Activated T-cell treated with anti-CD3 and anti-CD28 coated beads for 48 hours (primary cell): ENCODE measurements at regions not wholly inside any gene's neighbourhood (a gene's known extent, or its start where the extent isn't known, plus 50 kb on each side); places are given as distances from the start of the nearest gene placed in this dataset.

Source experiments
- DNase-seq: peaks from one replicate; pipeline ENCODE4 v3.0.0-alpha.2; 2020; ENCODE audit warnings: low read depth

GRCh38 chr13:77423296-77423695 is 96.4 kb upstream of the MYCBP2 start:
- DNase-seq: no peak

GRCh38 chr13:77422724-77423123 is 95.8 kb upstream of the MYCBP2 start:
- DNase-seq: no peak

DNA sequence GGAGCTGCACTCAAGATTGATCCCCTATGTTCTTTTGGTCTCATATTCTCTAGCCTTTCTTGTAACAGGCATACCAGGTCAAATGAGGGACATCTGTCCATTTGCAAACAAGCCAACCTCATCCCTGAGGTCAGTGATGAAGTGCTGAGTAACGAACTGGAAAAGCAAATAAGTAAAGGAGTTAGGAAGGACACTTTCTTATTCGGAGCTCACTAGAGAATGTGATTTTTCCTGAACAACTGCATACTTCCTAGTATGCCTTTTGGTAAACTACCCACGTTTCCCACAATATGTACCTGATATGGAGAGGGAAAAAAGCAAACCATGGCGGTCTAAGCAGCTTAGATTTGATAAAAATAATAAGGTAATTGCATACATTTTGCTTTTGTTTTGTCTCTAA is 91.0 kb upstream of the MYCBP2 start:
- no peak for DNase-seq

DNA sequence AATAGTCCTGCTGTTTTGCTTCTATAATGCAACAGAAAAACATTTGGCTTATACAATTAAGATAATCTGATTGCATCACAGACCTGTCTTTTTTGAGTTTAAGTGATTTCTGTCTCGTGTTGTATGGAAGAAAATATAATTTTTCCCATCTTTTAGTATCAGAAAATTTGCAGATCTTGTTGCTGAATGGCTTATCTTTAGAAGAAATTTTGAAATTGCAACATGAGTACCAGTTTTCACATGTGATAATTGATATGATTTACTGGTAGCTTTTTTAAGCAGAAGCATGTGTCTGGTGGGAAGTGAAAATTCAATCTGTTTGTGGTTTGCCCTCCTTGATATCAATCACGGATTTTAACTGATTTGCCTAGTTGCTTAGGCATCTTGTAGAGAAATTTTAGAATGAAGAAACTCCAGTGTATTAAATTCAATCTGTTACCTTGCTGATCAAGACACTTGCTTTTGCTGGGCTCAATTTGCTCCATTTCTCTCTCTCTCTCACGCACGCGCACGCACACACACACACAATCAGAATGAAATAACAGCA is 89.8 kb upstream of the MYCBP2 start:
- DNase-seq: no peak

DNA sequence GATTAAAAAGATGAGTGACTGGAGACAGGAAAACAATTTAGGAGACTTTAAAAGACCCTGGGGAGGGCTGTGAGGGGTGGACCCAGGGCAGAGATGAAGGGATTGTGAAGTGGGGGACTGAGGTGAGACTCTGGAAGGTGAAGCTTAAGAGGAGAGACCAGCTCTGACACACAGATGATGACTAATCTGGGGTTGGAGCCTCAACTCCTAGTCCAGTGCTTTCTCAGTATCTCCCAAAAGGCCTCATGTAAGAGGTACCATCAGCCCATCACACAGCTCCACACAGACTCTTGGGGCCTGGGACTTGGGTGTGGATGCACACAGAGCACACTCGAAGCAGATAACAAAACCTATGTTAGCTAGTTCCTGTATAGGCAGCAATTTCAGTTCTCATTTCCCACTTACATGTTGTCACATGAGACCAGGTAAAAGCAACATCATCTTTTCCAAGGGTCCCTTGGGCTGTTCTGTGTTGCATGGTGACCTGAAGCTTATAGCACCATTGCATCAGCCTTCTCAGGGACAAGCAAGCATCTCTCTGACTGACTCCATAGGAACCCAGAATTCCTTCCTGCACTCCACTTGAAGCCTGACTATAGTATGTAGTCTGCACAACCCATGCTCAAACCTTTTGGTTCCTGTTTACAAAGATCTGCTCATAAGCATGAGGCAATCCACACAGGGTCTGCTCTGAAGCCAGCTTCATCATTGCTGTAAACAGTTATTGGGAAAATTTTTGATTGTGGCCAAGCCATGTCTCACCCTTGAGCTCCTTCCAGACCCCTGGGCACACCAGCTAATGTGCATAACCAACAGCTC is 88.6 kb upstream of the MYCBP2 start:
- no peak for DNase-seq

DNA sequence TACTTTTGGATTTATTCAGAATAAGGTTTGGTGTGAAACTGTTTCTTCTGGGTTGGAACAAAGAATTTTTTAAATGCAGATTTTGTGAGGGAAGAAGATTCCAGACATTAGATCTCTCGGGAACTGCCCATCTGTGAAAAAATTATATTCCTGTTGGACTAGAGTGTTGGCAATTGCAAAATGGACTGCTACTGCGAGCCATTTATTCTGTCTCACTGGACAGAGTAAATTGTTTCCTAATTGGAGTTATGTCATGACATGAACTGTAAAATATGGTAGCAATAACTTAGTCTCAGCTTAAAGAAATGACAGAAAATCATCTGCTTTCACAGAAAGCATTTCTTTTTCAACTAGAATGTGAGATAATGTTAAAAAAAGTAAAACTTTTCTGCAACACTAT is 86.0 kb upstream of the MYCBP2 start:
- DNase-seq: no peak

DNA sequence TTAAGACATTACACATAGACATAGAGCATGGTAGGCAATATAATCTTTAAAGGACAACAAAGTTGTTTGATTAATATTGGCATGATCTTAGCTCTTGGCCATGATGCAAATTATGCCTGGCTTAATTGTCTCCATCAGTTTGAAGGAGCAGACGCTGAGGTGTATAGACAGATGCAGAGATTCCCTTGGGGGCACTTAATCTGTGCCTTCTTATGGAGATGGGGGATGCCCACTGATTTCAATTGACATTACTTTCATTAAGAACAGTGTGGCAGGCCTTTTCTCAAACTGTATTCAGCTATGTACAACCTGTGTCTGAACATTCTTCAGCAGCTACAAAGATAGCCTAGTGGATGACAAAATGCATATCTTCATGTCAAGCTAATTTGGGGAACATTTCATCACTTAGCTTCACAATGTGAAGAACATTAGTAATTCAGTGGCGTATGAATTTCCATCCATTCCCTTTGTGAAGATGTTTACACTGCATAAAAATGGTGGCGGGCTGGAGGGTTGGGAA is 85.3 kb upstream of the MYCBP2 start:
- DNase-seq: no peak

DNA sequence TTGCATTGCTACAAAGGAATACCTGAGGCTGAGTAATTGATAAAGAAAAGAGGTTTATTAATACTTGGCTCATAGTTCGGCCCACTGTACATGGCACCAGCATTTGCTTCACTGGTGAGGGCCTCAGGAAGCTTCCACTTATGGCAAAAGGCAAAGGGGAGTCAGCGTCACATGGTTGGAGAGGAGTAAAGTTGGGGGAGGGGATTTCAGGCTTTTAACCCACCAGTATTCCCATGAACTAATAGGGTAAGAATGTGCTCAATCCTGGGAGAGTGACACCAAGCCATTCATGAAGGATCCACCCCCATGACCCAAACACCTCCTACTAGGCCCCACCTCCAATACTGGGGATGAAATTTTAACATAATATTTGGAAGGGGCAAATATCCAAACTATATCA is 82.5 kb upstream of the MYCBP2 start:
- no peak for DNase-seq

GRCh38 chr13:77406644-77407440 is 79.9 kb upstream of the MYCBP2 start:
- no peak for DNase-seq

DNA sequence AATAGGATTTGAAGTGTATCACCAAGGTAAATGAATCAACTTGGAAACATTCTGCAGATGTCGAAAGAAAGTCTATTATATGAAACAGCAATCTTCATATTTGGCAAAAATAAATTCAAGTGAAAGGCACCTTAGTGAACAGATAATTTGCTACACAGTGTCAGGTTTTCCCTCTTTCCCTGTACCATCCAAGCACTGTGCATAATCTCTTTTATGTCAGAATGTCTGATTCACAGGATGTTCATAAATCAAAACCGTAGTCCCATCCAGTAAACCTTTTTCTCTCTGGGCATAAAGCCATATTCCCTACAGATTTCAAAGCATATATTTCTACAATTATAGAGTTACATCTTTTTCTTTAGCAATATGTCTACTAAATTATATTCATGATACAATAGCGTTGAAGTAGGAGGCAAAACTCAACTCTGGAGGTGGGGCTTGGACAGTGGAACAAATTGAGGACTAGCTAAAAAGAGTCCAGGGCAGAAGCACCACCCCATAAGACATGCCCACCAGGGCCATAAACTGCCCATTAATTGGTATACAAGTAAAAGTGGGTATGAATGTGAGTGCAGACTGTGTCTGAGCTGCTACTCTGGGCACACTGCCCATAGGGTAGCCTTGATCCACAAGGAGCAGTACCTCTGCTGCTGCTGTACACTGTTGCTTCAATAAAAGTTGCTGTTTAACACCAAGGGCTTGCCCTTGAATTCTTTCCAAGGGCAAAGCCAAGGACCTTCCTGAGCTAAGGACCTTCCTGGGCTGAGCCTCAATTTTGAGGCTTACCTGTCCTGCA is 72.1 kb upstream of the MYCBP2 start:
- no peak for DNase-seq

DNA sequence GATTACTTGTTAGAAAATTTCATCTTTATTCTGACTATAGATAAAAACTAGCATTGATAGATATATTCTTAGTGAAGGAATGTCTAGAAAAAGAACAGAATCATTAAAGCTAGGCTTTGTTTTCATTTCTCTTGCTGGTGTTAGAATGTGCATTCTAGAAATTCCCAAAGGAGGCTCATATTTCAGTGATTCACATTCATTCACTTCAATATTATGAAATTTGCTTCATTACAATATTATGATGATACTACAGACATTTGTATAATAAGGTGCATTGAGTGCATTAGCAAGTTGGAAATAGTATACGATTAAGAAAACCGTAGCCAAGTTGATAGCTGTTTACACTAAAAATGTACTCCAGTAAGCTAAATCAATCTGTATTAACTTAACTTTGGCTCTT is 70.7 kb upstream of the MYCBP2 start:
- no peak for DNase-seq

DNA sequence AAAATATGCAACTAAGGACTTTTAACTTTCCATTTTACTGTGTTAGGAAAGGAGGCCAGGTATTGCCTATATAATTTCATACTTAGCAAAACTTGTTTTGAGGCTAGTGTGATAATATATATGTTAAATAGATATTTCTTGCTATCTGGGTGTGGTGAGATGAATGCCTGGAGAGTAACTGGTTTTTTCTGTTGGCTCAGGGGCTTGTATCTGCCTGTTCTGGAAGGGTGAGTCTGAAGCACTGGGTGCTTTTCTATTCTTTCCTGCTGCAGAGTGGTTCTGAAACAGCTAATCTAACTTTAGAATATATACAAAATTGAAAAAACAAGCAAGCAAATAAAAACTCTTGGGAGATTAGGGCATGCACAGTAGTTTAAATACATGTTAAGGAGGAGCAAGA is 64.6 kb upstream of the MYCBP2 start:
- DNase-seq: no peak

DNA sequence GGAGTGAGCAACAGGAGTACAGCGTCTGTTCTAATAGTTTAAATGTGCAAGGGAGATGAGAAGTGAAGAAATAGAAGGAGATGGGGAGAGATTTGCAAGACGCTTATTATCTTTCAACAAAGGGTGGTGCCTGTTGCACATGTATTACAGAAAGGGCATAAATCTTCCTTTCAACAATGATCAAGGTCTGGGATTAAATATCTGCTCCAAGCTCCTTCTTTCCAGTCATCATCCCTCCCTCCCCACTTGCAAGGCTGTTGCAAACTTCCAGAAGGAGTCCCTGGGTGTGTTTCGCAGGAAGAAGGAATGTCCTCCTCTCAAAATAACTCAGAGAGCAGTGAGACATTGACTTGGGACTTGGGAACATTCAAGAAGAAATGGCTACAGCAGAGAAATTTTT is 63.5 kb upstream of the MYCBP2 start:
- no peak for DNase-seq

- DNase-seq: no peak
Observed at GRCh38 chr13:77389625-77390000, 62.7 kb upstream of the MYCBP2 start.

DNA sequence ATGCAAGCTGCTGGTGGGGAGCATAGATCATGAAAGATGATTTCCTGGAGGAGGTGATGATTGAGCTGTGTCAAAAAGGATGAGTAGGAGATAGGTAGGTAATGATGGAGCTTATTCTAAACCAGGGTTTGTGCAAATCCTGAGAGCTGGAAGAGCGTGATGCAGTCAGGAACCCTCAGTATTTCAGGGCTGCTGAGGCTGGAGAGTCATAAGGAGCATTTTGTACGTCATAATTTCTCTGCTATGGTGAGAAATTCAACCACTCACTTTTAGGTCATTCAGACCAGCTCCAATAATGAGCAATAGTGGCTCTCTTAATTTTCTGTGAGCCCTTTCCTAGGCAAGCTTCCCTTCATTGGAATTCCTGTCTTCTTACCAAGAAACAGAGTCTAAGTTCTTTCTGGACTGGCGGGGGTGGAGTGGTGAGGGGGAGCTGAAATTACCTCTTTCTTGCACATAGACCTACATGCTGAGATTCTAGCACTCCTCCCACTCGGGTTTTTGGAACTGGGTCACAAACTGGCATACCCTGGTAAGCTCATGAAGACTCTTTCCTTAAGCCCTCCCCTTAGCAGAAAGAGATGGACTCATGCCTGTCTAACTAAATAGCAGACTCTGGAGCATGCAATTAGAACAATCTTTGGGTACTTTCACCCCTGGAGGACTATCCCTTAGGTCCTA is 62.2 kb upstream of the MYCBP2 start:
- no peak for DNase-seq

- no peak for DNase-seq
Observed at GRCh38 chr13:77387607-77388200, 60.8 kb upstream of the MYCBP2 start.

DNA sequence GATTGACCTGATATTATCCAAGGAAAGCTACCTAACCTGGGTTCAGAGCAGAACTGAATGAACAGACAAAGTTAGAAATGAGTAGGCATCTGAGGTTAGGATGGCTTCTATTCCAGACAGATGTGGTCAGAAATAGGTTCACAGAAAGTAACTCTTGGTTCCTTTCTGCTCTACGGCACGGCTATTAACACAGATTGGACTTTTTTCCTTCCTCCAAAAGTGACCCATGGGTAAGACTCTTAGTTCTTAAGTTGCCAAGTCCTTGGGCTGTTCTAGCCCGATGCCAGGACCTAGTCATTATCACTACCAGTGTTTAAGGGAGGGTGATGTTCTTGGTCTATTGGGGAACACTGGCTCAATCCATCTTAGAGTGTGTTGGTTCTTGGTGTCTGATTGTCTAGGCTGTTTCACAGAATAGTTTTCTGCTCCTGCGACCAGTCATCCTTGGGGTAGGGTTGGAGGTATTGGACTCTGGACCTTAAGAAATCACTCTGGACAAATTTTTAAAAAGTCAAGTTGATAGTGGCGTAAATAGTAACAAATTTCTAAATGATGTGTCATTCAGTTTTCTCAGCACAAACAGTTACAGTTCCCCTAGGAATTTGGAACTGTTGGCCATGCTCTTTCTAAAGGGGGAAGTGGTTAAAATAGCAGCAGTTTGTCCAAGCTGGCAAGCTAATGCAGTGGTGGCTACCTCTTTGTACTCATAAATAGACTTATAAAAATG is 60.1 kb upstream of the MYCBP2 start:
- DNase-seq: no peak

DNA sequence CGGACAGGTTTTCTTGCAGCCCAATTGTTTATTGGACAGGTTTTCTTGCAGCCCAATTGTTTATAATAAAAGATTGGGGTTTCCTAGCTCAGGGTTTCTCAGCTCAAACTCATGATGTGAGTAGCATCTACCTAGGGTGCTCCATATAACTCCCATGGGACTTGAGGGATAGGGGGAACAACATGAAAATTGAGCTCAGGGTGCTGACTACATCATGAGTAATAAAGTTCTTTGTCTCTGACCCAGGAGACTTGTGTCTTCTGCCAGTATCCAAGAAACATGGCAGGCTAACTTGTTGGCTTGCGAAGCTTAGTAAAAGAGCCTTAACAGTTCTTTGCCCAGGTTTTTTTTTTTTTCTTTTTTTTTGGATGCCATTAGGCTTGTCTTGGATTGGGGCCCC is 59.2 kb upstream of the MYCBP2 start:
- DNase-seq: no peak

DNA sequence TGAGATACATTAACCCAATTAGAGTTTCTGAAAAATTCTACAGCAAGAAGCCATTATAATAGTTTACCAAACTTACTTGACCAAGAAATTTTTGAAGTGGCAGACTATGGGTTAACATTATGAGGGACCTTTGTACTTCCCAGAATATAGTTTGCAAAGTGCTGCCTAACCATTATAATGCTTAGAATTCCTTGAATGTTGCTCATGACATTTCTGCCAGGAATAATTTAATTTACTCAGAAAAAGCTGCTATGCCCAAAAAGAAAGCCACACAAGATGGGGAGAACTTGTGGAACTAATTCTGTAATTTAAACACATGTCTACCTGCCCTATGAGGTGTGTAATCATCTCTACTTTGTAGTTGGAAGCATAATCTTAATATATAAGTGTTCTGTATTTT is 58.1 kb upstream of the MYCBP2 start:
- DNase-seq: no peak

DNA sequence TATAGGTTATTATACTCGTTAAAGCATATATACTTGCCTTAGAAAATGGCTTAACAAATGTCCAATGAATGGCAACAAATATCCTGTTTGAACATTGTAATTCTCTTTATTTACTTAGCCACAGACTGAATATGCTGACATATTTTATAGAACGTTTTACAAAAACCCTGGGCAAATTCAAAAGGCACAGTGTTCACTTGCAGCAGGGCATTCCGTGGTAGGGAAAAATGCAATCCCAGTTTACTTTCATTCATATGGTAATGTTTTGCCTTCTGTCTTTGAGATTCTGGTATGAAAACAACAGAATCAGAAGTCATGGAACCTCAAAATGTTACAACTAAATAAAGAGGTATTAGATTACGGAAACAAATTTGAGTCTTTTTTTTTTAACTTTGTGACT is 56.2 kb upstream of the MYCBP2 start:
- DNase-seq: no peak

GRCh38 chr13:77381059-77381458 is 54.2 kb upstream of the MYCBP2 start:
- DNase-seq: no peak
